ENCODE measurements at regions not wholly inside any gene's neighbourhood (a gene's known extent, or its start where the extent isn't known, plus 50 kb on each side); places are given as distances from the start of the nearest gene placed in this dataset.

DNA sequence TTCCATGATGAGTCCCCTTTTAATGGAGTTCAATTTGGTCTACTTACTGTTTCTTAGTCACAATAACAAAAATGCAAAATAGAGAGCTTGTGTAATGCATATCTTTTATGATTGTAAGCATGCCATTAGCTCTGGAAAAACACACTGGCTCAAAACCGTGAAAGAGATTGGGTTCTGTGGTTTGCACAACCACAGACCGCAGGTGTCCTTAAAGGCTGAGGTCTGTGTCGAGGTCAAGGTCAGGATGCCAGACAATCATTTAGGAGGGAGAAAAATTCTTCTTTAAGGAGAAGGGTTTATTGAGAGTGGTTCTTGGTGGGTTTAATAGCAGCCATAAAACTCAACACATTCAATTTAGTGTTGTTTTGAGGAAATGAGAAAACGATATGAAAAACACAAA is 487.2 kb downstream of the GALR1 start:
- Histone ChIP-seq H3K36me3 (replicated peaks in 1 of 2; ENCODE audit: control insufficient read depth in 2 of 2, insufficient read depth in 2 of 2, low read length in 2 of 2) (no peaks in the 10 kb centered on the region), H3K14ac (ENCODE audit: low read length) (no peak overlapping the region), H3K9ac (ENCODE audit: low read depth, low read length, poor library complexity) (no peak overlapping the region), H3K27me3 (ENCODE audit: control insufficient read depth in 3 of 3, insufficient read depth in 3 of 3, low read depth in 1 of 3, low read length in 3 of 3) (no peaks in the 10 kb centered on the region), H3K18ac (ENCODE audit: low read length) (no peak overlapping the region), H2BK12ac (ENCODE audit: low read length) (no peak overlapping the region), H2AK5ac (ENCODE audit: low read depth, low read length) (no peak overlapping the region), H3K4ac (ENCODE audit: low read length) (no peak overlapping the region), H3K4me3 (ENCODE audit: low read length in 2 of 2) (no peak overlapping the region), H3K79me1 (ENCODE audit: low read depth, low read length) (no peaks in the 10 kb centered on the region), H3K4me1 (ENCODE audit: control insufficient read depth in 2 of 2, insufficient read depth in 1 of 2, low read depth in 1 of 2, low read length in 2 of 2) (no peaks in the 10 kb centered on the region), H2BK120ac (ENCODE audit: low read depth, low read length) (no peak overlapping the region), H4K91ac (ENCODE audit: low read depth, low read length, poor library complexity) (no peak overlapping the region), H3K4me2 (ENCODE audit: insufficient read depth, low read length, poor library complexity, severe bottlenecking) (no peak overlapping the region), H3K23ac (ENCODE audit: low read depth, low read length, poor library complexity) (no peak overlapping the region), H4K8ac (ENCODE audit: low read depth, low read length) (no peak overlapping the region), H2AFZ (ENCODE audit: low read length) (no peak overlapping the region), H2BK5ac (ENCODE audit: low read length) (no peak overlapping the region), H3K9me3 (replicated peaks in 1 of 2; ENCODE audit: control insufficient read depth in 2 of 2, insufficient read depth in 1 of 2, low read depth in 1 of 2, low read length in 2 of 2) (no peaks in the 10 kb centered on the region), H2BK15ac (ENCODE audit: low read length) (no peak overlapping the region), H3K27ac (replicated peaks; ENCODE audit: low read length) (no peak overlapping the region)
- DNase-seq (ENCODE audit: low spot score) = no peak
- WGBS, 2 donors (ENCODE audit: extremely low coverage in 2 of 2, insufficient read length in 2 of 2, insufficient replicate concordance in 1 of 2) = no CpG with 5 or more reads among the region's 4 CpGs

DNA sequence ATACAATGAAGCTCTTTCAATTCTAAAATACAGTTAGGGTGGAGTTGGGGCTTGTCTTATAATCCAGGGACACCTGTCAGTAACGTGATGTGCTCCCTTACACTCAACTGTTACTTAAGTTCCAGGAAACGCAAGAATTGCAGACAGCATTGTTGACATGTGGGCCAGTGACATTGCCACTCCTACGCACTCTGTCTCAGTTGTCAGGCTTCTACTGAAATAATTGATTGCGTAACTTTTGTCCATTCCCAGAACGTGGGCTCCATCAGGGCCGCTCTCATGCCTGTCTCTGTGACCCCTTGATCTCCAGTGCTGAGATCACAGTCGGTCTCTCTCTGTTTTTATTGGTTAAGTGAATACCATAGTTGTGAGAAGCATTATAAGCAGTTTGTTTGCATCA is 487.8 kb downstream of the GALR1 start:
- H3K36me3 ChIP-seq (replicated peaks in 1 of 2; ENCODE audit: control insufficient read depth in 2 of 2, insufficient read depth in 2 of 2, low read length in 2 of 2) = no peaks in the 10 kb centered on the region
- no peak overlapping the region for H2AFZ ChIP-seq (ENCODE audit: low read length)
- H3K18ac ChIP-seq (ENCODE audit: low read length) = no peak overlapping the region
- H4K8ac ChIP-seq (ENCODE audit: low read depth, low read length) = no peak overlapping the region
- H2BK5ac ChIP-seq (ENCODE audit: low read length) = no peak overlapping the region
- no peak overlapping the region for H3K14ac ChIP-seq (ENCODE audit: low read length)
- H3K23ac ChIP-seq (ENCODE audit: low read depth, low read length, poor library complexity) = no peak overlapping the region
- H3K4me2 ChIP-seq (ENCODE audit: insufficient read depth, low read length, poor library complexity, severe bottlenecking) = no peak overlapping the region
- H3K4me3 ChIP-seq (ENCODE audit: low read length in 2 of 2) = no peak overlapping the region
- no peaks in the 10 kb centered on the region for H3K4me1 ChIP-seq (ENCODE audit: control insufficient read depth in 2 of 2, insufficient read depth in 1 of 2, low read depth in 1 of 2, low read length in 2 of 2)
- no peak overlapping the region for H3K9ac ChIP-seq (ENCODE audit: low read depth, low read length, poor library complexity)
- no peaks in the 10 kb centered on the region for H3K9me3 ChIP-seq (replicated peaks in 1 of 2; ENCODE audit: control insufficient read depth in 2 of 2, insufficient read depth in 1 of 2, low read depth in 1 of 2, low read length in 2 of 2)
- no peak overlapping the region for H2BK15ac ChIP-seq (ENCODE audit: low read length)
- H2AK5ac ChIP-seq (ENCODE audit: low read depth, low read length) = no peak overlapping the region
- no peak overlapping the region for H4K91ac ChIP-seq (ENCODE audit: low read depth, low read length, poor library complexity)
- H3K27me3 ChIP-seq (ENCODE audit: control insufficient read depth in 3 of 3, insufficient read depth in 3 of 3, low read depth in 1 of 3, low read length in 3 of 3) = no peaks in the 10 kb centered on the region
- no peak overlapping the region for H3K27ac ChIP-seq (replicated peaks; ENCODE audit: low read length)
- no peak overlapping the region for H3K4ac ChIP-seq (ENCODE audit: low read length)
- no peak overlapping the region for H2BK12ac ChIP-seq (ENCODE audit: low read length)
- no peaks in the 10 kb centered on the region for H3K79me1 ChIP-seq (ENCODE audit: low read depth, low read length)
- no CpG with 5 or more reads among the region's 7 CpGs for WGBS, 2 donors (ENCODE audit: extremely low coverage in 2 of 2, insufficient read length in 2 of 2, insufficient replicate concordance in 1 of 2)
- H2BK120ac ChIP-seq (ENCODE audit: low read depth, low read length) = no peak overlapping the region
- no peak for DNase-seq (ENCODE audit: low spot score)

DNA sequence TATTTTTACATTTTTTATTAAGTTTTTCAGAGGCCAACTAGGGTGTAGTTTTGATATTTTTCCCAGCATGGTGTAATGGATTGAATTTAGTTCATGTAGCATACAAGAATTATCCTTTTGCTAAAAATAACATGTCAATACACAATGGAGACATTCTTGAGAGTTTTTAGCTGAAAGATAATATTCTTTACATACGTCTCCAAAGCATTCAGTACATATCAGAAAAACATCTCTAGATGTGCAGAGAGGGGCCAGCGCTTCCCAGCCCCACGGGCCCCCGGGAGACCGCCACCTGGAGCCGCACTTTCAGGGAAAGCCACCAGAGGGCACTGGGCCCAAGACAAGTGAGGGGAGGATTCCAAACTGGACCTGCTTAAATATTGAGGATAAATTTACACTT is 499.4 kb downstream of the GALR1 start:
- no peak overlapping the region for H4K8ac ChIP-seq (ENCODE audit: low read depth, low read length)
- H2BK12ac ChIP-seq (ENCODE audit: low read length) = no peak overlapping the region
- H3K9me3 ChIP-seq (replicated peaks in 1 of 2; ENCODE audit: control insufficient read depth in 2 of 2, insufficient read depth in 1 of 2, low read depth in 1 of 2, low read length in 2 of 2) = peaks cover 0 to 4% of the 10 kb centered on the region in 2 donors
- no peak overlapping the region for H2AFZ ChIP-seq (ENCODE audit: low read length)
- H2BK5ac ChIP-seq (ENCODE audit: low read length) = no peak overlapping the region
- H3K4me3 ChIP-seq (ENCODE audit: low read length in 2 of 2) = no peak overlapping the region
- no peaks in the 10 kb centered on the region for H3K36me3 ChIP-seq (replicated peaks in 1 of 2; ENCODE audit: control insufficient read depth in 2 of 2, insufficient read depth in 2 of 2, low read length in 2 of 2)
- H3K4me1 ChIP-seq (ENCODE audit: control insufficient read depth in 2 of 2, insufficient read depth in 1 of 2, low read depth in 1 of 2, low read length in 2 of 2) = peaks cover 0 to 5% of the 10 kb centered on the region in 2 donors
- H3K4me2 ChIP-seq (ENCODE audit: insufficient read depth, low read length, poor library complexity, severe bottlenecking) = no peak overlapping the region
- H2BK15ac ChIP-seq (ENCODE audit: low read length) = no peak overlapping the region
- H3K14ac ChIP-seq (ENCODE audit: low read length) = no peak overlapping the region
- no peak overlapping the region for H3K18ac ChIP-seq (ENCODE audit: low read length)
- no peak overlapping the region for H3K9ac ChIP-seq (ENCODE audit: low read depth, low read length, poor library complexity)
- no CpG with 5 or more reads among the region's 6 CpGs for WGBS, 2 donors (ENCODE audit: extremely low coverage in 2 of 2, insufficient read length in 2 of 2, insufficient replicate concordance in 1 of 2)
- no peaks in the 10 kb centered on the region for H3K79me1 ChIP-seq (ENCODE audit: low read depth, low read length)
- no peak overlapping the region for H2AK5ac ChIP-seq (ENCODE audit: low read depth, low read length)
- H2BK120ac ChIP-seq (ENCODE audit: low read depth, low read length) = no peak overlapping the region
- H3K4ac ChIP-seq (ENCODE audit: low read length) = no peak overlapping the region
- no peak overlapping the region for H4K91ac ChIP-seq (ENCODE audit: low read depth, low read length, poor library complexity)
- no peak for DNase-seq (ENCODE audit: low spot score)
- no peak overlapping the region for H3K27ac ChIP-seq (replicated peaks; ENCODE audit: low read length)
- H3K23ac ChIP-seq (ENCODE audit: low read depth, low read length, poor library complexity) = no peak overlapping the region
- H3K27me3 ChIP-seq (ENCODE audit: control insufficient read depth in 3 of 3, insufficient read depth in 3 of 3, low read depth in 1 of 3, low read length in 3 of 3) = peaks cover 0 to 1% (median 0%) of the 10 kb centered on the region in 3 experiments

DNA sequence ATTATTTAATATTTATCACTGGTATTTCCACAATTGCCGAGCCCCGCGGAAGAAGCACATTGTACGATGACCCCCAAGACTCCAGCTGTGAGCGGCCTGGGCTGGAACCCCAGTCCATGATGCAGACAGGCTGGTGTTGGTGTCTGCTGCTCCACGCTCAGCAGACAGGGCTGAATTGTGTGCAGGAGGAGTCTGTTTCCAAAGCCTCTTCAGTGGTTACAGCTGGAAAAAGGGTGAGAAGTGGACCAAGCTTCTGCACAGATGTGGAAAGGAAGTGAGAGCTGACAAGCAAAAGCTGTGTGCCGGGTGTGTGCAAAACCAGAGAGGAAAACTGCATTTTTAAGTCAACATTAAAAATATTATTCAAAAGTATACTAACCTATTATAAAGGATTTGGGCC is 500.4 kb downstream of the GALR1 start:
- peaks cover 0 to 2% (median 1%) of the 10 kb centered on the region in 3 experiments for H3K27me3 ChIP-seq (ENCODE audit: control insufficient read depth in 3 of 3, insufficient read depth in 3 of 3, low read depth in 1 of 3, low read length in 3 of 3)
- H3K4me1 ChIP-seq (ENCODE audit: control insufficient read depth in 2 of 2, insufficient read depth in 1 of 2, low read depth in 1 of 2, low read length in 2 of 2) = peaks cover 0 to 9% of the 10 kb centered on the region in 2 donors
- no peak overlapping the region for H3K14ac ChIP-seq (ENCODE audit: low read length)
- no peak overlapping the region for H3K4me2 ChIP-seq (ENCODE audit: insufficient read depth, low read length, poor library complexity, severe bottlenecking)
- H3K18ac ChIP-seq (ENCODE audit: low read length) = no peak overlapping the region
- H3K79me1 ChIP-seq (ENCODE audit: low read depth, low read length) = no peaks in the 10 kb centered on the region
- H2AK5ac ChIP-seq (ENCODE audit: low read depth, low read length) = no peak overlapping the region
- H3K27ac ChIP-seq (replicated peaks; ENCODE audit: low read length) = no peak overlapping the region
- no peak overlapping the region for H2BK5ac ChIP-seq (ENCODE audit: low read length)
- no peak overlapping the region for H2AFZ ChIP-seq (ENCODE audit: low read length)
- WGBS, 2 donors (ENCODE audit: extremely low coverage in 2 of 2, insufficient read length in 2 of 2, insufficient replicate concordance in 1 of 2) = no CpG with 5 or more reads among the region's 7 CpGs
- H3K9me3 ChIP-seq (replicated peaks in 1 of 2; ENCODE audit: control insufficient read depth in 2 of 2, insufficient read depth in 1 of 2, low read depth in 1 of 2, low read length in 2 of 2) = peaks cover 0 to 4% of the 10 kb centered on the region in 2 donors
- H3K4me3 ChIP-seq (ENCODE audit: low read length in 2 of 2) = no peak overlapping the region
- no peak overlapping the region for H3K23ac ChIP-seq (ENCODE audit: low read depth, low read length, poor library complexity)
- H2BK120ac ChIP-seq (ENCODE audit: low read depth, low read length) = no peak overlapping the region
- H2BK12ac ChIP-seq (ENCODE audit: low read length) = no peak overlapping the region
- no peak overlapping the region for H4K8ac ChIP-seq (ENCODE audit: low read depth, low read length)
- no peak overlapping the region for H4K91ac ChIP-seq (ENCODE audit: low read depth, low read length, poor library complexity)
- no peaks in the 10 kb centered on the region for H3K36me3 ChIP-seq (replicated peaks in 1 of 2; ENCODE audit: control insufficient read depth in 2 of 2, insufficient read depth in 2 of 2, low read length in 2 of 2)
- H3K9ac ChIP-seq (ENCODE audit: low read depth, low read length, poor library complexity) = no peak overlapping the region
- DNase-seq (ENCODE audit: low spot score) = no peak
- H2BK15ac ChIP-seq (ENCODE audit: low read length) = no peak overlapping the region
- H3K4ac ChIP-seq (ENCODE audit: low read length) = no peak overlapping the region

Data from neuronal stem cell (in vitro differentiated cells).